HepG2 (cell line): ENCODE measurements at regions not wholly inside any gene's neighbourhood (a gene's known extent, or its start where the extent isn't known, plus 50 kb on each side); places are given as distances from the start of the nearest gene placed in this dataset.
A peak's percentile ranks its signal among the peaks of the same experiment; 100 is the strongest.

Experiments
- AKAP8 ChIP-seq: sonication (generic); formaldehyde crosslinking; IDR thresholded peaks from 2 replicates; pipeline ENCODE4 v1.5.1; 2020; ENCODE audit warnings: mild to moderate bottlenecking, missing genetic modification reagents
- ATF7 ChIP-seq, 2 experiments: fragments of 450-650 bp in 1 of 2; sonication (generic) in 1 of 2; formaldehyde crosslinking in 1 of 2; IDR thresholded peaks; 2 replicates each; pipeline versions ENCODE4 v1.4.0 to v1.6.1; 2016 to 2020; ENCODE audit warnings: antibody characterized with exemption in 1 of 2, mild to moderate bottlenecking in 1 of 2, missing genetic modification reagents in 1 of 2
- CENPX ChIP-seq: sonication (generic); formaldehyde crosslinking; IDR thresholded peaks from 2 replicates; pipeline ENCODE4 v1.9.0; 2021; ENCODE audit warnings: mild to moderate bottlenecking, missing genetic modification reagents, moderate library complexity
- CREM ChIP-seq, 2 experiments: sonication (generic) in 1 of 2; formaldehyde crosslinking in 1 of 2; IDR thresholded peaks; 2 replicates each; pipeline versions ENCODE4 v1.4.0 to v1.6.1; 2016 to 2020; ENCODE audit warnings: antibody characterized with exemption in 1 of 2, mild to moderate bottlenecking in 1 of 2, missing genetic modification reagents in 1 of 2
- JUND ChIP-seq: sonication (generic); formaldehyde crosslinking; IDR thresholded peaks from 2 replicates; pipeline ENCODE4 v1.8.0; 2022; ENCODE audit warnings: mild to moderate bottlenecking, missing genetic modification reagents
- KDM4B ChIP-seq: sonication (generic); formaldehyde crosslinking; IDR thresholded peaks from 2 replicates; pipeline ENCODE4 v1.4.0; 2020; ENCODE audit warnings: missing genetic modification reagents
- KLF11 ChIP-seq: IDR thresholded peaks from 2 replicates; pipeline ENCODE4 v1.6.1; 2016; ENCODE audit warnings: missing compliant biosample characterization
- MTF2 ChIP-seq: sonication (generic); formaldehyde crosslinking; IDR thresholded peaks from 2 replicates; pipeline ENCODE4 v1.5.0; 2020; ENCODE audit warnings: missing genetic modification reagents, borderline replicate concordance
- NFATC3 ChIP-seq: sonication (generic); formaldehyde crosslinking; IDR thresholded peaks from 2 replicates; pipeline ENCODE4 v1.5.1; 2020; ENCODE audit warnings: mild to moderate bottlenecking, missing genetic modification reagents
- POGZ ChIP-seq: sonication (generic); formaldehyde crosslinking; IDR thresholded peaks from 2 replicates; pipeline ENCODE4 v1.4.0; 2020; ENCODE audit warnings: mild to moderate bottlenecking, missing genetic modification reagents
- SP5 ChIP-seq: IDR thresholded peaks from 2 replicates; pipeline ENCODE4 v1.6.1; 2016; ENCODE audit warnings: low read depth, borderline replicate concordance
- TGIF2 ChIP-seq: IDR thresholded peaks from 2 replicates; pipeline ENCODE4 v1.6.1; 2016; ENCODE audit warnings: control low read depth, missing compliant biosample characterization
- ZNF350 ChIP-seq: sonication (generic); formaldehyde crosslinking; IDR thresholded peaks from 2 replicates; pipeline ENCODE4 v1.4.0; 2020; ENCODE audit warnings: mild to moderate bottlenecking, low read depth, missing genetic modification reagents, borderline replicate concordance
- ZNF7 ChIP-seq: IDR thresholded peaks from 2 replicates; pipeline ENCODE4 v1.6.1; 2016; ENCODE audit warnings: missing biosample characterization, missing genetic modification reagents
- ZNF891 ChIP-seq: sonication (generic); formaldehyde crosslinking; IDR thresholded peaks from 2 replicates; pipeline ENCODE4 v1.5.0; 2020; ENCODE audit warnings: mild to moderate bottlenecking, missing genetic modification reagents
- TF ChIP-seq, protein P1 (sequence below): IDR thresholded peaks from 2 replicates; pipeline ENCODE4 v1.6.1; 2016; ENCODE audit warnings: control low read depth
- TF ChIP-seq, protein P2 (sequence below): sonication (generic); formaldehyde crosslinking; IDR thresholded peaks from 2 replicates; pipeline ENCODE4 v1.5.1; 2020; ENCODE audit warnings: missing genetic modification reagents, mild to moderate bottlenecking, borderline replicate concordance
- TF ChIP-seq, protein P3 (sequence below): sonication (generic); formaldehyde crosslinking; conservative IDR thresholded peaks from 2 replicates; pipeline ENCODE4 v1.4.0; 2020; ENCODE audit warnings: missing genetic modification reagents
- TF ChIP-seq, protein P4 (sequence below), 2 experiments: sonication (generic) in 1 of 2; formaldehyde crosslinking in 1 of 2; IDR thresholded peaks; 2 replicates each; pipeline versions ENCODE4 v1.4.0 to v1.6.1; 2016 to 2020; ENCODE audit warnings: borderline replicate concordance in 1 of 2, low read depth in 1 of 2, mild to moderate bottlenecking in 1 of 2, missing genetic modification reagents in 1 of 2

DNA sequence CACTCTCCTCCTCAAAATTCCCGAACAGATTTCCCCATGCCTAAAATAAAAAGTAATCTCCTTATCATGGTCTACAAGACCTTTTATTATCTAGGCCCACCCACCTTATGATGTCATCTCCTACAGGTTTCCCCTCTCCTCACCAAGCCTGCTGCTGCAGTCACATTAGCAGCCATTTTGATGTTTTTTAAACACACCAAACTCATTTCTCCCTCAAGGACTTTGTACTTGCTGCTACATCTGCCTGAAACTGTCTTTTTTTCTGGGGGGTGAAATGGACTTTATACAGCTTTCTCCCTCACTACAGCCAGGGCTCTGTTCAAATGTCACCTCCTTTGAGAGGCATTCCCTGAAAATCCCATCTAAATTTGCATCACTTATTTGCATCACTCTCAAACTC, 90.2 kb upstream of the TAB3 start (continued):
- TF ChIP-seq AKAP8 (CRISPR knock-in tag) (no peak), POGZ (CRISPR knock-in tag) (peak; percentile 59; the same call in 1 of the 2 replicates), ZNF7 (CRISPR knock-in tag) (no peak), ZNF891 (CRISPR knock-in tag) (no peak), JUND (CRISPR knock-in tag) (no peak), ATF7 (IDR thresholded peaks at IDR 0.05) (peak; percentile 61), ATF7 (CRISPR knock-in tag; IDR thresholded peaks at IDR 0.05) (no peak), NFATC3 (CRISPR knock-in tag) (no peak), TGIF2 (CRISPR knock-in tag) (no peak), KLF11 (no peak), KDM4B (CRISPR knock-in tag) (no peak), CREM (IDR thresholded peaks at IDR 0.05) (0 out of 2 replicates have a peak, but pooled peaks have one; percentile 18), CREM (CRISPR knock-in tag; IDR thresholded peaks at IDR 0.05) (no peak), CENPX (no peak), SP5 (CRISPR knock-in tag) (no peak), MTF2 (CRISPR knock-in tag) (no peak), ZNF350 (CRISPR knock-in tag) (no peak)
- TF ChIP-seq, protein P1, sequence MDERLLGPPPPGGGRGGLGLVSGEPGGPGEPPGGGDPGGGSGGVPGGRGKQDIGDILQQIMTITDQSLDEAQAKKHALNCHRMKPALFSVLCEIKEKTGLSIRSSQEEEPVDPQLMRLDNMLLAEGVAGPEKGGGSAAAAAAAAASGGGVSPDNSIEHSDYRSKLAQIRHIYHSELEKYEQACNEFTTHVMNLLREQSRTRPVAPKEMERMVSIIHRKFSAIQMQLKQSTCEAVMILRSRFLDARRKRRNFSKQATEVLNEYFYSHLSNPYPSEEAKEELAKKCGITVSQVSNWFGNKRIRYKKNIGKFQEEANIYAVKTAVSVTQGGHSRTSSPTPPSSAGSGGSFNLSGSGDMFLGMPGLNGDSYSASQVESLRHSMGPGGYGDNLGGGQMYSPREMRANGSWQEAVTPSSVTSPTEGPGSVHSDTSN: no peak
- TF ChIP-seq, protein P2, sequence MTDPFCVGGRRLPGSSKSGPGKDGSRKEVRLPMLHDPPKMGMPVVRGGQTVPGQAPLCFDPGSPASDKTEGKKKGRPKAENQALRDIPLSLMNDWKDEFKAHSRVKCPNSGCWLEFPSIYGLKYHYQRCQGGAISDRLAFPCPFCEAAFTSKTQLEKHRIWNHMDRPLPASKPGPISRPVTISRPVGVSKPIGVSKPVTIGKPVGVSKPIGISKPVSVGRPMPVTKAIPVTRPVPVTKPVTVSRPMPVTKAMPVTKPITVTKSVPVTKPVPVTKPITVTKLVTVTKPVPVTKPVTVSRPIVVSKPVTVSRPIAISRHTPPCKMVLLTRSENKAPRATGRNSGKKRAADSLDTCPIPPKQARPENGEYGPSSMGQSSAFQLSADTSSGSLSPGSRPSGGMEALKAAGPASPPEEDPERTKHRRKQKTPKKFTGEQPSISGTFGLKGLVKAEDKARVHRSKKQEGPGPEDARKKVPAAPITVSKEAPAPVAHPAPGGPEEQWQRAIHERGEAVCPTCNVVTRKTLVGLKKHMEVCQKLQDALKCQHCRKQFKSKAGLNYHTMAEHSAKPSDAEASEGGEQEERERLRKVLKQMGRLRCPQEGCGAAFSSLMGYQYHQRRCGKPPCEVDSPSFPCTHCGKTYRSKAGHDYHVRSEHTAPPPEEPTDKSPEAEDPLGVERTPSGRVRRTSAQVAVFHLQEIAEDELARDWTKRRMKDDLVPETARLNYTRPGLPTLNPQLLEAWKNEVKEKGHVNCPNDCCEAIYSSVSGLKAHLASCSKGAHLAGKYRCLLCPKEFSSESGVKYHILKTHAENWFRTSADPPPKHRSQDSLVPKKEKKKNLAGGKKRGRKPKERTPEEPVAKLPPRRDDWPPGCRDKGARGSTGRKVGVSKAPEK (CRISPR knock-in tag): no peak
- TF ChIP-seq, protein P3, sequence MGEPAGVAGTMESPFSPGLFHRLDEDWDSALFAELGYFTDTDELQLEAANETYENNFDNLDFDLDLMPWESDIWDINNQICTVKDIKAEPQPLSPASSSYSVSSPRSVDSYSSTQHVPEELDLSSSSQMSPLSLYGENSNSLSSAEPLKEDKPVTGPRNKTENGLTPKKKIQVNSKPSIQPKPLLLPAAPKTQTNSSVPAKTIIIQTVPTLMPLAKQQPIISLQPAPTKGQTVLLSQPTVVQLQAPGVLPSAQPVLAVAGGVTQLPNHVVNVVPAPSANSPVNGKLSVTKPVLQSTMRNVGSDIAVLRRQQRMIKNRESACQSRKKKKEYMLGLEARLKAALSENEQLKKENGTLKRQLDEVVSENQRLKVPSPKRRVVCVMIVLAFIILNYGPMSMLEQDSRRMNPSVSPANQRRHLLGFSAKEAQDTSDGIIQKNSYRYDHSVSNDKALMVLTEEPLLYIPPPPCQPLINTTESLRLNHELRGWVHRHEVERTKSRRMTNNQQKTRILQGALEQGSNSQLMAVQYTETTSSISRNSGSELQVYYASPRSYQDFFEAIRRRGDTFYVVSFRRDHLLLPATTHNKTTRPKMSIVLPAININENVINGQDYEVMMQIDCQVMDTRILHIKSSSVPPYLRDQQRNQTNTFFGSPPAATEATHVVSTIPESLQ (CRISPR knock-in tag): no peak
- TF ChIP-seq, protein P4, sequence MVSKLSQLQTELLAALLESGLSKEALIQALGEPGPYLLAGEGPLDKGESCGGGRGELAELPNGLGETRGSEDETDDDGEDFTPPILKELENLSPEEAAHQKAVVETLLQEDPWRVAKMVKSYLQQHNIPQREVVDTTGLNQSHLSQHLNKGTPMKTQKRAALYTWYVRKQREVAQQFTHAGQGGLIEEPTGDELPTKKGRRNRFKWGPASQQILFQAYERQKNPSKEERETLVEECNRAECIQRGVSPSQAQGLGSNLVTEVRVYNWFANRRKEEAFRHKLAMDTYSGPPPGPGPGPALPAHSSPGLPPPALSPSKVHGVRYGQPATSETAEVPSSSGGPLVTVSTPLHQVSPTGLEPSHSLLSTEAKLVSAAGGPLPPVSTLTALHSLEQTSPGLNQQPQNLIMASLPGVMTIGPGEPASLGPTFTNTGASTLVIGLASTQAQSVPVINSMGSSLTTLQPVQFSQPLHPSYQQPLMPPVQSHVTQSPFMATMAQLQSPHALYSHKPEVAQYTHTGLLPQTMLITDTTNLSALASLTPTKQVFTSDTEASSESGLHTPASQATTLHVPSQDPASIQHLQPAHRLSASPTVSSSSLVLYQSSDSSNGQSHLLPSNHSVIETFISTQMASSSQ (IDR thresholded peaks at IDR 0.05; ENCODE audit: low read depth): no peak
- TF ChIP-seq, protein P4 (CRISPR knock-in tag; IDR thresholded peaks at IDR 0.05; ENCODE audit: borderline replicate concordance): no peak
